Activated T-cell treated with anti-CD3 and anti-CD28 coated beads, Interleukin-2, amount 50 U/mL, for 72 hours (primary cell): ENCODE measurements at regions not wholly inside any gene's neighbourhood (a gene's known extent, or its start where the extent isn't known, plus 50 kb on each side); places are given as distances from the start of the nearest gene placed in this dataset.
"Not testable (repeated sequence)": the region's sequence is repeated elsewhere in the genome, so short reads cannot be mapped to it uniquely, and the experiment has no call there.

Experiments
- ATAC-seq, 2 donors: fragments of 150-1000 bp; cut with Tn5 transposase; replicated peaks in 1 of 2; 2 replicates each; pipeline ENCODE4 v1.10.0; 2021; ENCODE audit warnings: moderate library complexity in 2 of 2, mild to moderate bottlenecking in 1 of 2
- DNase-seq, 2 donors: peaks; one replicate each; pipeline ENCODE4 v3.0.0; 2021 to 2022; ENCODE audit warnings: mixed read lengths in 1 of 2
- H3K27ac Mint-ChIP-seq: one replicate; pipeline ENCODE4 v1.8.0; 2022; ENCODE audit warnings: mild to moderate bottlenecking, moderate library complexity, mixed read lengths
- H3K27me3 Mint-ChIP-seq: one replicate; pipeline ENCODE4 v1.8.0; 2022; ENCODE audit warnings: low read depth, mixed read lengths
- H3K36me3 Mint-ChIP-seq, 2 donors: one replicate each; pipeline ENCODE4 v1.8.0; 2022; ENCODE audit warnings: mixed read lengths in 2 of 2, mild to moderate bottlenecking in 1 of 2; ENCODE audit not compliant: insufficient read depth in 2 of 2
- H3K4me1 Mint-ChIP-seq: one replicate; pipeline ENCODE4 v1.8.0; 2022; ENCODE audit warnings: low read depth, mixed read lengths
- H3K4me3 Mint-ChIP-seq, 2 donors: one replicate each; pipeline ENCODE4 v1.8.0; 2022; ENCODE audit warnings: mild to moderate bottlenecking in 2 of 2, mixed read lengths in 2 of 2, moderate library complexity in 2 of 2
- H3K9me3 Mint-ChIP-seq, 2 donors: one replicate each; pipeline ENCODE4 v1.8.0; 2022; ENCODE audit warnings: mixed read lengths in 2 of 2

DNA sequence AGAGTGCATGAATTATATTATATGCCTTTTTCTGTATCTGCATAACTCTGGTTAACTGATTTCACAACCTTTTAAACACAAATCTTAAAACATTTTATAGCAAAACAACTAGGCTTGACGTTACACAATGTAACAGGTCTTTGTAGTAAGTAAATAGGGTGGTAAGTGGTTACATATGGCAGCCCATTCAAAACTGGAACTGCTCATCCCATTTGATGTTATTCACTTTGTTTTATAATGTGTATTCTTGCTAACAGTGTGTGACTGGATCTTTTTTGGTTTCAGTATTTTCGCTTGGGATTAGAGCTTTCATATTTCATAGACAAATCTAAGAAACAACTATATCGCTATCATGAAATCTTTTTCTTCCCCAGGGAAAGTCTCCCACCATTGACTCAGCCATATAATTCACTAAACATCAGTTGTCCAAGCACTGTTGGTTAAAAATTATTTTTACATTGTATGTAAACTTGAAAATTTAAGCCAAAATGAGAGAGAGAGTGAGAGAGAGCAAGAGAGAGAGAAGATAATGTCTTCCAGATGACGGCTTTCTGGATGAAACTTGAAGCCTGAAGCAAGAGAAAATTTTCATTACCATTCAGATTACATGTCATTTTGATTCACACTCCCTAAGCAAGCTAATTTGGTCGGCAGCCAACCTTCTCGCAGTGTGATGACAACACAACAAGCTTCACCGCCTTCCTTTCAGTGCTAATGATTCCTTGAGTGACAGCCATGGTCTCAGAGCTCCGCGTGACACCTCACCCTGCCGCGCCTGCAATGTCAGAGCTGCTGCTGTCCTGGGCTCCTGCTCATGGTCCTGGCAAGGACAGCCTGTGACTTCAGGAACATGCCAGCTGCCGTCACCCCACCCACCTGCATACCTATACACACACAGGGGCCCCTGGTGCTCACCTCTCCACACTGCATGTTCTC, 946.9 kb upstream of the SOX11 start:
- H3K27me3 Mint-ChIP-seq, result no peaks in the 10 kb centered on the region
- no peak overlapping the region for H3K27ac Mint-ChIP-seq
- ATAC-seq, result no peak
- H3K4me1 Mint-ChIP-seq, result no peaks in the 10 kb centered on the region
- no peaks in the 10 kb centered on the region for H3K36me3 Mint-ChIP-seq
- H3K9me3 Mint-ChIP-seq, result peaks cover 4 to 8% of the 10 kb centered on the region in 2 donors
- no peak for DNase-seq
- no peak overlapping the region for H3K4me3 Mint-ChIP-seq

DNA sequence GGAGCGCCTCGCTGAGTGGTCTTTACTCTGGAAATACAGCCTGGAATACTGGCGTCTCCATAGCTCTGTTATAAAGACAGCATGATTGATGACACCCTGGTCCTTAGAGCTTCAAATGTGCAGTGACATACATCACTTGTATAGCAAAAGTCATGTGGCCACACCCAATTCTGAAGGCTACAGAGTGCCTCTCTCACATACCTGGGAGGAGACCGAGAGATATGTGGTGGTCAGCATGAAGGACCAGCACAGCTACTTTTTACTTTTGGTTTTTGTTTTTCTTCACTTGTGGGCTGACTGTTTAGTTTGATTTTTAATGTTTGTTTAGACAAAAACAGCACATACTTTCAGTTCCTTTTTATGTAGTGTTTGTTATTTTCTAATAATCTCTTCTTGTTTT, 938.5 kb upstream of the SOX11 start:
- DNase-seq, result no peak
- Mint-ChIP-seq H3K9me3 (peaks cover 6 to 18% of the 10 kb centered on the region in 2 donors), H3K36me3 (peaks cover 0 to 3% of the 10 kb centered on the region in 2 donors), H3K4me1 (no peaks in the 10 kb centered on the region), H3K27ac (no peak overlapping the region), H3K27me3 (no peaks in the 10 kb centered on the region), H3K4me3 (no peak overlapping the region)
- ATAC-seq, result no peak

DNA sequence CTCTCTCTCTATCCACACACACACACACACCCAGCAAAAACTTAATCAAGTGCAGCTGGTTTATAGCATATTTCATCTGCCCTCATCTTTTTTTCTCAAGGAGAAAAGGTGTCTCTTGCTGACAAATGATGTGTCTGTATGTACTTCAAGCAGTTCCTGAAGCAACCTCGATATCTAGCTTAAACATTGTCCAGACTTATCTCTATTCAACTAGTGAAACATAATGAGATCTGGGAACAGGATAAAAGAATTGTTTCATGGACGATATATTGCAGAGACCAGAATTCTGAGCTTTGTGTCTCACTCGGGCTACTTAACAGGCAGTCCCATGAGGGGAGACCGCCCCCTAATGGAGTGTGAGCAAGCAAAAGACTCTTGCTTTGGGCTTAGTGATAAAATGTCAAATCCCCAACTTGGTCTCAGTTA, 929.2 kb upstream of the SOX11 start:
- no peak for DNase-seq
- Mint-ChIP-seq H3K36me3 (peaks cover 0 to 1% of the 10 kb centered on the region in 2 donors), H3K9me3 (peaks cover 5 to 20% of the 10 kb centered on the region in 2 donors), H3K27ac (no peak overlapping the region), H3K27me3 (no peaks in the 10 kb centered on the region), H3K4me3 (no peak overlapping the region), H3K4me1 (no peaks in the 10 kb centered on the region)
- ATAC-seq, result no peak

DNA sequence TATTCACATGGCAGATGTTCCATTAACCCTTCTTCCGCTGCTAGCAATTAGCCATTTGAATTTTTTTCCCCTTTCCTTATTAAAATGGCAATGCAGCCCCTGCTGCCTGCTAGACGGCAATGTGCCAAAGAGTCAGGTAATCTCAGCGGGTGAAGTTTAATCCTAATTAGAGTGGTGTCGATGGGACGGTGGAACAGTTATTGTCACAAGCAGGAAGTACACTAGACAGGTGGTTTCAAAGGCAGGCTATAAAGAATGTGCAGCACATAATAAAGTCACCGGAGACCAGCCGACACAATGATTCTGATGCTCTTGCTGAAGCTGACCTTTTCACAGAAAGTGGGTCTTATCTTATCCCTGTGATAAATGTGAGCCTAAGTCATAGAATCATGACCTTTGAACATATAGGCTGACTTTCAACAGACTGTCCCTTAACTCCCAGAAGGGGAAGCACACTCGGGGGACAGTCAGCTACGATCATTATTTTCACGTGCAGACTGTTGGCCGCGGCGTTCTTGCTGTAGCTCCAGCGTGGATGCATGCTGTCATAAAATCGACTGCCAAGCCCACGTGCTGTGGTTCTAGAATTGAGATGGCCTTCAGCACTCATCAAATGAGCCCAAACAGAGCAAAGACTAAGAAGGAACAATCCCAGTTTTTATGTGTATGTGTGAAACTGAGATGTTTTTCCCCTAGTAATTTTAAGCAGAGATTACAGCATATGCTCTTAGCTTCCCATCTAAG, 926.2 kb upstream of the SOX11 start:
- Mint-ChIP-seq H3K4me3 (no peak overlapping the region), H3K27me3 (no peaks in the 10 kb centered on the region), H3K36me3 (peaks cover 0 to 1% of the 10 kb centered on the region in 2 donors), H3K4me1 (no peaks in the 10 kb centered on the region), H3K9me3 (peaks cover 5 to 14% of the 10 kb centered on the region in 2 donors), H3K27ac (no peak overlapping the region)
- no peak for ATAC-seq
- DNase-seq, result no peak

DNA sequence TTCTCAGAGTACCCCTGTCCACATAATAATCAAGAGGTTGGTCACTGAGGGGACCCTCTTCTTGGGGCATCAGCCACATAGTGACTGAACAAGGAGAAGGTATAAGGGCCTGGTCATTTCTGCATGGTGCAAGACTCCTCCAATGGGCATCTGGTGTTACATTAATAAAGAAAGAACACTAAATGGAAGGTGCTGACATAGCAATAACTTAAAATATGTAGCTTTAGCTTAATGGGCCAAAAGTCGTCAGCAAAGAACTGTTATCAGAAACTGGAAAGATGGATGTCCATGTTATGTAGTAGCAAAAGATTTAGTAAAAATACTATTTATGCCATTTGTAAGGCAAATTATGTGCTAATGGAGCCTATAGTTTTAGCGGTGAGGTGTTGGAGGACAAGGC, 916.5 kb upstream of the SOX11 start:
- no peak for ATAC-seq
- Mint-ChIP-seq H3K27ac (no peak overlapping the region), H3K9me3 (peaks cover 3 to 7% of the 10 kb centered on the region in 2 donors), H3K36me3 (no peaks in the 10 kb centered on the region), H3K4me1 (no peaks in the 10 kb centered on the region), H3K4me3 (no peak overlapping the region), H3K27me3 (no peaks in the 10 kb centered on the region)
- no peak for DNase-seq

DNA sequence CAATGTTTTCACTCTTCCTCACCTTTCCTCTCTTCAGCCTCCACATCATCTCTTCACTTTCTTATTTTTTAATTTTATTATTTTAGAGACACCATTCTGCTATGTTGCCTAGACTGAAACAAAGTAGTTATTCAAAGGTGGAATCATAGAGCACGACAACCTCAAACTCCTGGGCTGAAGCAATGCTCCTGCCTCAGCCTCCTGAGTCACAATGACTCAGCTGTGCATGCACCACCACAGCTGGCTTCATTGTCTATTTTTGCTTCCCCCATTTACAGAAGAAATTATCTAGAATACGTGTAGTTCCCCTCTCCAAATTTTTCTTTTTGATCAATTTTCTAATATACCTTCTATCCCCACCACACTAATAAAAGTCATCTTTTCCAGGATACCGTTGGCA, 911.5 kb upstream of the SOX11 start:
- H3K27me3 Mint-ChIP-seq, result no peaks in the 10 kb centered on the region
- H3K36me3 Mint-ChIP-seq, result no peaks in the 10 kb centered on the region
- DNase-seq (no peak), ATAC-seq (no peak)
- peaks cover 9 to 15% of the 10 kb centered on the region in 2 donors for H3K9me3 Mint-ChIP-seq
- H3K4me1 Mint-ChIP-seq, result no peaks in the 10 kb centered on the region
- no peak overlapping the region for H3K27ac Mint-ChIP-seq
- H3K4me3 Mint-ChIP-seq, result no peak overlapping the region

DNA sequence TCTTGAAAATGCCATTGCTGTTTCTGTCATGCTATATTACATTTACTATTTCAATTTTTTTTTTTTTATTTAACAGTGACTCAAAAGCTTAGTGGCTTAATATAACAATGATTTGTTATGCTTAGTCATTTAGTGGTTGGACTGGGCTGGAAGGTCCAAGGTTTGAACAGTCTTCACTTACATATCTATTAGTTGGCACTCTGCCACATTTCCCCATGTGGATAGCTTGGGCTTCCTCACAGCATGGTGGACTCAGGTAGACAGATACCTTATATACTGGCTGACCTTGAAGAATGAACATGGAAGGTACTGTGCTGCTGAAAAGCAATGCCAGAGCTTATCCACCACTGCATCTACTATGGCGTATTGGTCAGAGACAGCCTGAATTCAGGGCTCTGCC, 909.5 kb upstream of the SOX11 start:
- Mint-ChIP-seq H3K36me3 (peaks cover 0 to 3% of the 10 kb centered on the region in 2 donors), H3K4me3 (no peak overlapping the region), H3K27ac (no peak overlapping the region), H3K9me3 (peaks cover 15% of the 10 kb centered on the region in 2 donors), H3K4me1 (no peaks in the 10 kb centered on the region), H3K27me3 (no peaks in the 10 kb centered on the region)
- ATAC-seq (no peak), DNase-seq (no peak)

DNA sequence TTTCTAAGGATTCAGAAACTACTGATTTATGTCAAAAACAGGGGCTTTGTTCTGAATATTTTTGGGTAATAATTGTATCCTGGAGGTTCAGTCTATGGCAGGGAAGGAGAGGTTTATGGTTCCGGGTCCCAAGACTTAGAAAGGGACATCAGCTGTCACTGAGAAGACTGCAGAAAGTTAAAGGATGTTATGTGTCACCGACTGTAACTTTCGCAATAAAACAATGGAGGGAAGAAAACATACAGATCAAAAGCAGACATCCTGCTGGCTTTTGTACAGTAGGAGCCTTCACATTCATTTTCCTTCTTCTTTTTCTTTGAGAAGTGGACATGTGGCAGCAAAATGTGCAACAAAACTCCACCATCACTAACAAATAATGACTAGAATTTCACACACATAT, 900.7 kb upstream of the SOX11 start:
- DNase-seq (no peak), ATAC-seq (no peak)
- Mint-ChIP-seq H3K4me3 (no peak overlapping the region), H3K9me3 (peaks cover 13 to 14% of the 10 kb centered on the region in 2 donors), H3K4me1 (no peaks in the 10 kb centered on the region), H3K36me3 (peaks cover 0 to 3% of the 10 kb centered on the region in 2 donors), H3K27me3 (no peaks in the 10 kb centered on the region), H3K27ac (no peak overlapping the region)

DNA sequence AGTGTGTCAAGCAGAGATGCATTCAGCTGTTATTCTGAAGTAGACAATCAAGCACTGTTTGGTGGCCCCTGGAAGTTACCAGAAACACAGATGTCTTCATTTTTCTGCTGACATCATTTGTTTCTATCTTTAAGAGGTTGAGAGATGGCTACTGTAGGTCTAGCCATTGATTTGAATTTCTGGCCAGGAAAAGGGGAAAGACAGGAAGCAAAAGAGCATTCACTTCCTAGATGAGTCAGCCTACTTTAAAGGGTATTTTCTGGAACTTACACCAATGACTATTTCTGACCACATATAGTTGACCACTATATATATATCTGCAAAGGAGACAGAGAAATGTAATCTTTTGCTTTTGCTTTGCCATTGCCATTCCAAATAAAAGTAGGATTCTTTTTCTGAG, 900.1 kb upstream of the SOX11 start:
- Mint-ChIP-seq H3K9me3 (peaks cover 12 to 14% of the 10 kb centered on the region in 2 donors), H3K27me3 (no peaks in the 10 kb centered on the region), H3K36me3 (peaks cover 0 to 3% of the 10 kb centered on the region in 2 donors), H3K4me1 (no peaks in the 10 kb centered on the region), H3K27ac (no peak overlapping the region), H3K4me3 (no peak overlapping the region)
- ATAC-seq, result no peak
- no peak for DNase-seq

DNA sequence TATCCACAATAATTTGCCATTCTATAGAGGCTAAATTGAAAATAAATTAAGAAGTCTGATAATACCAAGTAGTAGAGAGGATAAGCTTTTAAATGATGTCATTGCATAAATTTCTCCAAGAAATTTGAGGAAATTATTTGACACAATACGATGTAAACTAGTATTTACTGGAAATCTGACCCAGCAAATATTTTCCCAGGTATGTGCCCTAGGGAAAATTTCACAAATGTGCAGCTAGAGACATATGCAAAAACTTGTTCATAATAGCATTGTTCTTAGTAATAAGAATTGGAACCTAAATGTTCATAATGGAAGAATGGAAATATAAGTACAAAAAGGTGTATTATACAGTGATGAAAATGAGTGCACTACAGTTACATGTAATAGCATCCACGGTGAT, 888.8 kb upstream of the SOX11 start:
- H3K9me3 Mint-ChIP-seq, result peaks cover 2 to 5% of the 10 kb centered on the region in 2 donors
- ATAC-seq (no peak), DNase-seq (no peak)
- no peak overlapping the region for H3K27ac Mint-ChIP-seq
- no peak overlapping the region for H3K4me3 Mint-ChIP-seq
- no peaks in the 10 kb centered on the region for H3K4me1 Mint-ChIP-seq
- no peaks in the 10 kb centered on the region for H3K27me3 Mint-ChIP-seq
- H3K36me3 Mint-ChIP-seq, result no peaks in the 10 kb centered on the region

DNA sequence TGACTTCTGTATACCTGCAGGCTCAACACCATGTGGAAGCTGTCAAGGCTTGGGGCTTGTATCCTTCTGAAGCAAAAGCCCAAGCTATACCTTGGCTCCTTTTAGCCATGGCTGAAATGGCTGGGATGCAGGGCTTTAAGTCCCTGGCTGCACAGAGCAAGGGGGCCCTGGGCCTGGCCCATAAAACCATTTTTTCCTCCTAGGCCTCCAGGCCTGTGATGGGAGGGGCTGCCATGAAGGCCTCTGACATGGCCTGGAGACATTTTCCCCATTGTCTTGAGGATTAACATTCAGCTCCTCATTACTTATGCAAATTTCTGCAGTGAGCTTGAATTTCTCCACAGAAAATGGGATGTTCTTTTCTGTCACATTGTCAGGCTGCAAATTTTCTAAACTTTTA, 878.0 kb upstream of the SOX11 start:
- not testable (repeated sequence) for H3K4me1 Mint-ChIP-seq, DNase-seq, H3K27me3 Mint-ChIP-seq, H3K27ac Mint-ChIP-seq, H3K4me3 Mint-ChIP-seq, H3K36me3 Mint-ChIP-seq, ATAC-seq
- peaks cover 16 to 21% of the 10 kb centered on the region in 2 donors for H3K9me3 Mint-ChIP-seq

DNA sequence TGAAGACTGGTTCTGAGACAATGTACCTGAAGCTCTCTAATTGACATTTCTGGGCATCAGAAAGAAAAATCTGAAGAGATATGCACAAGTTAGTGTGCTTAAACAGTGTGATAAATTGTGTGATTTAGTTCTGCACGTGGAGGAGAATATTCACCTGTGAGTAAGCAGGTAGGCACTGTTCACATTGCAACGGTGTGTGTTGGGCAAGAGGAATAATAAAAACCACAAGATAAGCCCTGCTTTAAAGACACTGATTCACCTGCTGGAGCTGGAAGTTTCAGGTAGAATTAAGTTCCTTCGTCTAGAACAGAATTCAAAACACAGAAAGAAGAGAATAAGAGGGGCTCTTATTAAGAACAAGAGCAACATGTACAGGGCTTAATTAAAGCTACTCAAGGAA, 864.3 kb upstream of the SOX11 start:
- no peak overlapping the region for H3K27ac Mint-ChIP-seq
- no peaks in the 10 kb centered on the region for H3K4me1 Mint-ChIP-seq
- no peak for ATAC-seq
- no peak for DNase-seq
- no peaks in the 10 kb centered on the region for H3K27me3 Mint-ChIP-seq
- H3K9me3 Mint-ChIP-seq, result peaks cover 0 to 2% of the 10 kb centered on the region in 2 donors
- H3K36me3 Mint-ChIP-seq, result no peaks in the 10 kb centered on the region
- no peak overlapping the region for H3K4me3 Mint-ChIP-seq

DNA sequence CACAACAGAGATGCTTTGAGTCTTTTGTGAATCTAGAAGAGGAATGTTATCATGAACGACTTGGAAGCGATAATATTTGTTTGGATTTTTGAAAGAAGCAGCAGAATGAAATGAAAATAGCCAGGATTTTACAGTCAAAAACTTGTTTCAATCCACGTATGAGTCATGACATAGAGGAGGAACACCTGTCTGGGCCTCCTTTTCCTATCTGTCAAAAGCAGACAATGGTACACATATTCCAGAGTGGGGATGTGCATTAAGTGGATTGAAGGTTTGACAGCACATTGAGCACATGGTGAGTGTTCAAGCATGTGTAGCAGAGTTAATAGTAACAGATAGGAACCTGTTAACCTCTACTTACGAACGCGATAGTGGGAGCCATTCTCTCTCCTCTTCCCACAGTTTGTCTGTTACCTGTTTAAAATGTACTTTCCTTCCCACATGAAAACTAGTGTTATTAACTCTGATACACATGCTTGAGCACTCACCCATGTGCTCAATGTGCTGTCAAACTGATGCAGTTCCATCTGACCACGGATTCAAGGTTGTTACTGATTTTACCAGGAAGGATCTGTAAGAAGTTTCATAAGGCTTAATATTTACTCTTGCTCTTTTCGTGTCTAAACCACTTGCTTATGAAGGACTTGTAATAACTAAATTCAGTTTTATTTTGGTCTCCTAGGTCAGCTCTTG, 863.4 kb upstream of the SOX11 start:
- Mint-ChIP-seq H3K27me3 (no peaks in the 10 kb centered on the region), H3K36me3 (no peaks in the 10 kb centered on the region), H3K27ac (no peak overlapping the region), H3K4me1 (no peaks in the 10 kb centered on the region), H3K9me3 (peaks cover 0 to 2% of the 10 kb centered on the region in 2 donors), H3K4me3 (no peak overlapping the region)
- ATAC-seq (no peak), DNase-seq (no peak)
